ENCODE measurements at regions not wholly inside any gene's neighbourhood (a gene's known extent, or its start where the extent isn't known, plus 50 kb on each side); places are given as distances from the start of the nearest gene placed in this dataset.

DNA sequence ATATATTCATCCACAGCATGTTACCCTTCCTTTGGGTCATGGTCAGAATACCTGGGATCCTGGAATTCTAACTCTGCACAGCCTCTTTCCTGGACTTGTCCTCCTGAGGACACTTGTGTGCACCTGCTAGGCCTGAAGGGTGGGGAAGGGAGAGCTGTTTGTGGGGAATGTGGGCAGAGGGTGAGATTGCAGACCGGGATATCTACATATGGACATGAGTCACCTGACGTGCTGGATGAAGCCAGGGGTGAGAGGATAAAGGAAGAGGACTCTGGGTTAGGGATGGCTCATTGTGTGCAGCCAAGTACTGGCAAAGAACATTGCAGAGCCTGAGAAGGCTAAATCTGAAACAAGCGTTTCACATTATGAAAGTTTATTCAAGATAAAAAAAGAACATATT is 241.4 kb upstream of the RPS23 start:
- no peak overlapping the region for H3K27ac ChIP-seq (ENCODE audit: extremely low read length, insufficient read depth, low read length)
- H3K4me2 ChIP-seq (ENCODE audit: low read depth, low read length), result no peak overlapping the region
- DNase-seq (ENCODE audit: low spot score) (no peak), ATAC-seq (no peak), FAIRE-seq (no peak)
- H3K36me3 ChIP-seq (replicated peaks in 1 of 2; ENCODE audit: control insufficient read depth in 1 of 2, insufficient read depth in 2 of 2, low read length in 2 of 2), result no peaks in the 10 kb centered on the region
- in situ Hi-C loops (cut with HindIII; ENCODE audit: extremely low pct_ligation_motif_present, low pct_unique_long_range_greater_than_20kb) (no loop called here), intact Hi-C loops (cut with micrococcal nuclease; ENCODE audit: unreplicated experiment) (no loop called here)
- no peaks in the 10 kb centered on the region for H3K9me3 ChIP-seq (ENCODE audit: low read length)
- H3K4me1 ChIP-seq (ENCODE audit: insufficient read depth, low read length), result peaks cover 26% of the 10 kb centered on the region
- H3K79me2 ChIP-seq (ENCODE audit: insufficient read depth, low read length), result no peaks in the 10 kb centered on the region
- CTCF ChIA-PET (ENCODE audit: low intra/inter-chr PET ratio, low total read pairs), result no interaction called here
- H4K20me1 ChIP-seq (ENCODE audit: insufficient read depth, low read length), result no peaks in the 10 kb centered on the region
- no peak overlapping the region for H3K4me3 ChIP-seq (replicated peaks in 1 of 3; ENCODE audit: insufficient read depth in 1 of 3, low read depth in 2 of 3, low read length in 3 of 3)
- TF ChIP-seq CBX5 (CRISPR knock-in tag; IDR thresholded peaks at IDR 0.05; ENCODE audit: borderline replicate concordance) (no peak), NR2F6 (IDR thresholded peaks at IDR 0.05) (no peak), NR2F6 (CRISPR knock-in tag; IDR thresholded peaks at IDR 0.05) (no peak), FOXP1 (IDR thresholded peaks at IDR 0.05) (no peak), FOXP1 (CRISPR knock-in tag; IDR thresholded peaks at IDR 0.05) (no peak), MEF2D (CRISPR knock-in tag; IDR thresholded peaks at IDR 0.05) (no peak)
- no TSS peak for BruUV-seq (replicated peaks)
- no peak overlapping the region for H3K9ac ChIP-seq (ENCODE audit: insufficient read depth, low read depth, low read length)
- POLR2A ChIA-PET, result no interaction called here
- WGBS (ENCODE audit: low lambda C conversion rate), result 48% methylated on average over 3 of the region's 3 CpGs
- no peak overlapping the region for H2AFZ ChIP-seq (ENCODE audit: low read length)
- no peaks in the 10 kb centered on the region for H3K27me3 ChIP-seq (ENCODE audit: control insufficient read depth in 1 of 2, insufficient read depth in 2 of 2, low read length in 2 of 2)

DNA sequence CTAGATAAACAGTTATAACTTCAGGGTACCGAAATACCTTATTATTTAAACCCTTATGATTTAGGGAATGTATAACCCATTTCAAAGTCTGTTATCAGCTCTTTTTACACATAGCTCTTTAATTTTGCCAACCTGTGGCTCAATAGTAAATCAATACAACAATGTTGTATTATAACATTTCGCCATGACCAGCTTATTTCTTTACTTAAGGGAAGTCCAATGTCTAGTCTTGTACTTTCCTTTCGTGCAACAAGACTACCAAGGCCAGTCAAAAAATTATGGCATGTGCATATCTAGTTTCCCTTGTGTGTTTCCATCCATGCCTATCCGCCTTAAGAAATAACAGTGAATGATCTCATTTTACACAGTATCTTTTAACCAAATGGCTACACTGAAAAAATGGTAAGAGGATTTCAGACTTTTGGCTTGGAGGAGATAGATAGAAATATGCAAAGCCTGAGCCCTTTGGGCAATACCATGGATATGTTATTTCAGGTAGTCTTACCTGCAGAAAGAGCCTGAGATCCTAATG is 239.5 kb upstream of the RPS23 start:
- FAIRE-seq (no peak), ATAC-seq (no peak), DNase-seq (ENCODE audit: low spot score) (peak; percentile 4)
- Histone ChIP-seq H3K4me1 (ENCODE audit: insufficient read depth, low read length) (peaks cover 18% of the 10 kb centered on the region), H3K4me3 (replicated peaks in 1 of 3; ENCODE audit: insufficient read depth in 1 of 3, low read depth in 2 of 3, low read length in 3 of 3) (no peak overlapping the region), H3K36me3 (replicated peaks in 1 of 2; ENCODE audit: control insufficient read depth in 1 of 2, insufficient read depth in 2 of 2, low read length in 2 of 2) (no peaks in the 10 kb centered on the region), H3K27me3 (ENCODE audit: control insufficient read depth in 1 of 2, insufficient read depth in 2 of 2, low read length in 2 of 2) (no peaks in the 10 kb centered on the region), H3K27ac (ENCODE audit: extremely low read length, insufficient read depth, low read length) (no peak overlapping the region), H3K9me3 (ENCODE audit: low read length) (no peaks in the 10 kb centered on the region), H3K9ac (ENCODE audit: insufficient read depth, low read depth, low read length) (no peak overlapping the region), H2AFZ (ENCODE audit: low read length) (no peak overlapping the region), H4K20me1 (ENCODE audit: insufficient read depth, low read length) (no peaks in the 10 kb centered on the region), H3K79me2 (ENCODE audit: insufficient read depth, low read length) (no peaks in the 10 kb centered on the region), H3K4me2 (ENCODE audit: low read depth, low read length) (no peak overlapping the region)
- intact Hi-C loops (cut with micrococcal nuclease; ENCODE audit: unreplicated experiment), result no loop called here
- BruUV-seq (replicated peaks), result no TSS peak
- ChIA-PET POLR2A (no interaction called here), CTCF (ENCODE audit: low intra/inter-chr PET ratio, low total read pairs) (no interaction called here)
- in situ Hi-C loops (cut with HindIII; ENCODE audit: extremely low pct_ligation_motif_present, low pct_unique_long_range_greater_than_20kb), result no loop called here
- TF ChIP-seq GTF2F1 (IDR thresholded peaks at IDR 0.05; ENCODE audit: low read length) (no peak), POLR2AphosphoS2 (IDR thresholded peaks at IDR 0.05; ENCODE audit: low read depth, low read length) (no peak), ZNF20 (CRISPR knock-in tag; IDR thresholded peaks at IDR 0.05) (no peak), ZNF33A (CRISPR knock-in tag; IDR thresholded peaks at IDR 0.05; ENCODE audit: borderline replicate concordance) (no peak), NR1H2 (CRISPR knock-in tag; IDR thresholded peaks at IDR 0.05; ENCODE audit: borderline replicate concordance, low read depth) (no peak), HOXD1 (CRISPR knock-in tag; IDR thresholded peaks at IDR 0.05) (no peak), DNMT3B (CRISPR knock-in tag; conservative IDR thresholded peaks at IDR 0.05) (no peak), ZSCAN22 (CRISPR knock-in tag; IDR thresholded peaks at IDR 0.05) (no peak)
- TF ChIP-seq, protein P1, sequence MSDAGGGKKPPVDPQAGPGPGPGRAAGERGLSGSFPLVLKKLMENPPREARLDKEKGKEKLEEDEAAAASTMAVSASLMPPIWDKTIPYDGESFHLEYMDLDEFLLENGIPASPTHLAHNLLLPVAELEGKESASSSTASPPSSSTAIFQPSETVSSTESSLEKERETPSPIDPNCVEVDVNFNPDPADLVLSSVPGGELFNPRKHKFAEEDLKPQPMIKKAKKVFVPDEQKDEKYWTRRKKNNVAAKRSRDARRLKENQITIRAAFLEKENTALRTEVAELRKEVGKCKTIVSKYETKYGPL (CRISPR knock-in tag; IDR thresholded peaks at IDR 0.05), result no peak
- TF ChIP-seq, protein P2, sequence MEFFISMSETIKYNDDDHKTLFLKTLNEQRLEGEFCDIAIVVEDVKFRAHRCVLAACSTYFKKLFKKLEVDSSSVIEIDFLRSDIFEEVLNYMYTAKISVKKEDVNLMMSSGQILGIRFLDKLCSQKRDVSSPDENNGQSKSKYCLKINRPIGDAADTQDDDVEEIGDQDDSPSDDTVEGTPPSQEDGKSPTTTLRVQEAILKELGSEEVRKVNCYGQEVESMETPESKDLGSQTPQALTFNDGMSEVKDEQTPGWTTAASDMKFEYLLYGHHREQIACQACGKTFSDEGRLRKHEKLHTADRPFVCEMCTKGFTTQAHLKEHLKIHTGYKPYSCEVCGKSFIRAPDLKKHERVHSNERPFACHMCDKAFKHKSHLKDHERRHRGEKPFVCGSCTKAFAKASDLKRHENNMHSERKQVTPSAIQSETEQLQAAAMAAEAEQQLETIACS (CRISPR knock-in tag; IDR thresholded peaks at IDR 0.05), result no peak
- WGBS (ENCODE audit: low lambda C conversion rate), result 33% methylated on average over 4 of the region's 4 CpGs

Data from HepG2 (cell line).